PFSK-1 (cell line): ENCODE measurements at regions not wholly inside any gene's neighbourhood (a gene's known extent, or its start where the extent isn't known, plus 50 kb on each side); places are given as distances from the start of the nearest gene placed in this dataset.

Experiments
- FOXP2 ChIP-seq: optimal IDR thresholded peaks from 2 replicates; pipeline ENCODE3; 2011; ENCODE audit warnings: borderline replicate concordance, control low read depth, inconsistent platforms; ENCODE audit not compliant: insufficient read depth; ENCODE audit errors: extremely low read length, extremely low read depth
- POLR2AphosphoS5 ChIP-seq: IDR thresholded peaks from 2 replicates; pipeline ENCODE4 v1.6.1; 2012; ENCODE audit warnings: low read depth, mild to moderate bottlenecking, control low read depth, low read length, moderate library complexity
- SIN3A ChIP-seq: IDR thresholded peaks from 2 replicates; pipeline ENCODE4 v1.6.1; 2012; ENCODE audit warnings: mild to moderate bottlenecking, low read length, moderate library complexity, borderline replicate concordance; ENCODE audit not compliant: insufficient read depth
- TAF1 ChIP-seq: IDR thresholded peaks from 2 replicates; pipeline ENCODE4 v1.6.1; 2012; ENCODE audit warnings: low read length, control low read depth, borderline replicate concordance; ENCODE audit not compliant: insufficient read depth
- TF ChIP-seq, protein P1 (sequence below), 2 experiments: IDR thresholded peaks; 2 replicates each; pipeline versions ENCODE4 v1.6.1 to v1.8.0; 2011 to 2012; ENCODE audit warnings: low read depth in 2 of 2, low read length in 2 of 2, control low read depth in 1 of 2, inconsistent platforms in 1 of 2, mild to moderate bottlenecking in 1 of 2, moderate library complexity in 1 of 2; ENCODE audit not compliant: insufficient read depth in 1 of 2

DNA sequence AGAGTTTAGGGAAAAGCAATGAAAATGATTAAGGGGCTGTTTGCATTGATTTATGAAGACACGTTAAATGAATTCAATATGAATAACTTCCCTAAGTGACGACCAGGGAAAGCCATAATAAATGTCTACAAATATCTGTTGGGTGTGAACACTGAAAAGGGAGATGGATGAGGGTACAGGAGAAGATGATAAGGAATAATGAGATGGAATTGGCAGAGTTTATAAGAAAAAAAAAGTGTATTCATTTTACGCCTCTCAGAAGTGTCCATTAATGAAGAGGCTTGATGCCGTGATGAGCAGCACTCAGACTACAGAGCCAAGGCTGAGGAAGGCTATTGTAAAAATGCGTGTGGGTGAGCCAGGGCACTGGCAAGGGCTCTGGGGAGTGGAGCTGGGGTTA lies 346.7 kb upstream of the AKR1E2 start:
- TF ChIP-seq SIN3A (no peak), TAF1 (no peak)

DNA sequence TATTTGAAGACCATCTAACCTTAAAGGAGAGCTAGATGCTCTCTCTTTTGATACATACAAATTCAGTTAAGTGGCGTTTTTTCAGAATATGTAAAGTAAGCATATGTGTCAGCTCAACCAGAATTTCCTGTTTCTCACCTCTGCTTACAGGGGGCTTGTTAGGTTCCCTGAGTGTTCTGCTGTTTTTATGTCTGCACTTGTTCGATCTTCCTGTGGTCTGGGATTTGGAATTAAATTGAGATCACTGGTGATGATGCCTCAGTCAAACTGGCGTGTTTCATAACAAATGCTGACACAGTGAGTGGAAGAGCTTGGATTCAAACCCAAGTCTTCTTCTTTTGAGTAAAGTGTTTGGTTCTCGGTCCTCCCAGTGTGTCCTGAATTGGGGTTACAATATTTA lies 348.3 kb upstream of the AKR1E2 start:
- TF ChIP-seq SIN3A (no peak), FOXP2 (no peak), POLR2AphosphoS5 (no peak), TAF1 (no peak)
- TF ChIP-seq, protein P1, sequence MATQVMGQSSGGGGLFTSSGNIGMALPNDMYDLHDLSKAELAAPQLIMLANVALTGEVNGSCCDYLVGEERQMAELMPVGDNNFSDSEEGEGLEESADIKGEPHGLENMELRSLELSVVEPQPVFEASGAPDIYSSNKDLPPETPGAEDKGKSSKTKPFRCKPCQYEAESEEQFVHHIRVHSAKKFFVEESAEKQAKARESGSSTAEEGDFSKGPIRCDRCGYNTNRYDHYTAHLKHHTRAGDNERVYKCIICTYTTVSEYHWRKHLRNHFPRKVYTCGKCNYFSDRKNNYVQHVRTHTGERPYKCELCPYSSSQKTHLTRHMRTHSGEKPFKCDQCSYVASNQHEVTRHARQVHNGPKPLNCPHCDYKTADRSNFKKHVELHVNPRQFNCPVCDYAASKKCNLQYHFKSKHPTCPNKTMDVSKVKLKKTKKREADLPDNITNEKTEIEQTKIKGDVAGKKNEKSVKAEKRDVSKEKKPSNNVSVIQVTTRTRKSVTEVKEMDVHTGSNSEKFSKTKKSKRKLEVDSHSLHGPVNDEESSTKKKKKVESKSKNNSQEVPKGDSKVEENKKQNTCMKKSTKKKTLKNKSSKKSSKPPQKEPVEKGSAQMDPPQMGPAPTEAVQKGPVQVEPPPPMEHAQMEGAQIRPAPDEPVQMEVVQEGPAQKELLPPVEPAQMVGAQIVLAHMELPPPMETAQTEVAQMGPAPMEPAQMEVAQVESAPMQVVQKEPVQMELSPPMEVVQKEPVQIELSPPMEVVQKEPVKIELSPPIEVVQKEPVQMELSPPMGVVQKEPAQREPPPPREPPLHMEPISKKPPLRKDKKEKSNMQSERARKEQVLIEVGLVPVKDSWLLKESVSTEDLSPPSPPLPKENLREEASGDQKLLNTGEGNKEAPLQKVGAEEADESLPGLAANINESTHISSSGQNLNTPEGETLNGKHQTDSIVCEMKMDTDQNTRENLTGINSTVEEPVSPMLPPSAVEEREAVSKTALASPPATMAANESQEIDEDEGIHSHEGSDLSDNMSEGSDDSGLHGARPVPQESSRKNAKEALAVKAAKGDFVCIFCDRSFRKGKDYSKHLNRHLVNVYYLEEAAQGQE (IDR thresholded peaks at IDR 0.05; ENCODE audit: insufficient read depth in 1 of 2, low read depth in 2 of 2, low read length in 2 of 2): no peak

DNA sequence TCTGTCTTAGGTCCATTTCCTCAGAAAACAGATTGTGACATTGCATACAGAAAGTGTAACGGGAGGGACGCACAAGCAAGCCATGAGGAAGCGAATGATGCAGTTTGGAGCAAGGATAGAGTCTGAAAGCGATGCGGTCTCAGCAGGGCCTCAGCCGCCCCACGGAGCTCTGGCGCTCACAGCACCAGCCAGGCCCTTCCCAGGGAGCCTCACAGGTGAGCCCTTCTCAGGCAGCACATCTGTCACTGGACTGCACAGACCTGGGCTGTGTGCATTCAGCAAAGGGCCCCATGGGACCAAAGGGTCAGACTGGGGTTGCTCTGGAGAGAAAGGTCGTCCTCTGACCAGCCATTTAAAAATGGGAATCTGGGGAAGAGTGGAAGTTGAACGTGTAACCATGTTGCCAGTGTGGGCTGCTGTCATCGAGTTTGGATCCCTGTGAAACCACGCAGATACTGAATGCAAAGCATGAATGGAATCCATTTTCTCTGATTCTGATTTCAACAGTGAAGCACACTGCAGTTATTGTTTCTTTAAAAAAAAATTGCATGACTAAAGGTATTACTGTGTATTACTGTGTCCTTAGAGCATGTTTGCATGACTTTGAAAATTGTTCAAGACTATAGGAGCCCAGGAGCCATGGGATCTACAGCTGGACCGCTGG lies 350.0 kb upstream of the AKR1E2 start:
- TF ChIP-seq SIN3A (no peak), TAF1 (no peak)
- TF ChIP-seq, protein P1 (IDR thresholded peaks at IDR 0.05; ENCODE audit: insufficient read depth in 1 of 2, low read depth in 2 of 2, low read length in 2 of 2): no peak

DNA sequence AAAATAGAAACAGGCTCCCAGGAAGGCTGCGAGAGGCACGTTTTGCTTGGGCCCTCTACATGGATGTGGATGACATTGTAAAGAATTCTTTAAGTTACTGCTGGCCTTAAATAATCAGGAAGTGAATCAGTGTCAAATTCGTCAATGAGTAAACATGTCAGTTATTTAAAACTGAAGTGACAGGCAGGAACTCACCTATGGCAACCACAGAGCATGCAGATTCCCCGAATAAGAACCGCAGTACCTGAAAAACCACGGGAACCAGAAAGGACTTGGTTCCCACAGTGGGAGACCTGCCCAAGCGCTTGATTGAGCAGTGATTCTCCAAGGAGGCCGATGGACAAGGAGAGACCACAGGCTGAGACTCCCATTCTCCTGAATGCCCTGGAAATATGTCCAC lies 351.2 kb upstream of the AKR1E2 start:
- TF ChIP-seq, protein P1 (IDR thresholded peaks at IDR 0.05; ENCODE audit: insufficient read depth in 1 of 2, low read depth in 2 of 2, low read length in 2 of 2): no peak
- TF ChIP-seq FOXP2: no peak
- no peak for TF ChIP-seq SIN3A
- TF ChIP-seq POLR2AphosphoS5: no peak
- TF ChIP-seq TAF1: no peak

DNA sequence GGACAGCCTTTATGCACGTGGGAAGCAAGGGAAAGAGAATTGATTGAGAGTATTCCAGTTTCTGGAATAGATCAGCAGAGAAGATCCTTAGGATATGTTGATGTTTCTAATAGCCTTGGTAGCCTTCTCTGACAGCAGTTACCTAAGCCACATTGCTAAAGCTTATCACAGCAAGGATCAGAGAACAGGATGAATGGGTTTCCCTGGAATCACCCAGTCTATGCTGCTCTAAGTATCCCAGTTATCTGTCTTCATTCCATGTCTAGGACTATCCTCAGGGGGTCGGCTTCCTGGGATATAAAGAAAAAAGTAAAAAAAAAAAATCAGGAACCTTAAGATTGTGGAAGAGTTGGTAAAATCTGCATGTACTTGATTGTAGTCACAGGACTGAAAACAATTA lies 352.0 kb upstream of the AKR1E2 start:
- TF ChIP-seq FOXP2 (no peak), POLR2AphosphoS5 (no peak), SIN3A (no peak), TAF1 (no peak)
- TF ChIP-seq, protein P1 (IDR thresholded peaks at IDR 0.05; ENCODE audit: insufficient read depth in 1 of 2, low read depth in 2 of 2, low read length in 2 of 2): no peak
